ENCODE measurements at regions not wholly inside any gene's neighbourhood (a gene's known extent, or its start where the extent isn't known, plus 50 kb on each side); places are given as distances from the start of the nearest gene placed in this dataset.
"Not testable (repeated sequence)": the region's sequence is repeated elsewhere in the genome, so short reads cannot be mapped to it uniquely, and the experiment has no call there.

DNA sequence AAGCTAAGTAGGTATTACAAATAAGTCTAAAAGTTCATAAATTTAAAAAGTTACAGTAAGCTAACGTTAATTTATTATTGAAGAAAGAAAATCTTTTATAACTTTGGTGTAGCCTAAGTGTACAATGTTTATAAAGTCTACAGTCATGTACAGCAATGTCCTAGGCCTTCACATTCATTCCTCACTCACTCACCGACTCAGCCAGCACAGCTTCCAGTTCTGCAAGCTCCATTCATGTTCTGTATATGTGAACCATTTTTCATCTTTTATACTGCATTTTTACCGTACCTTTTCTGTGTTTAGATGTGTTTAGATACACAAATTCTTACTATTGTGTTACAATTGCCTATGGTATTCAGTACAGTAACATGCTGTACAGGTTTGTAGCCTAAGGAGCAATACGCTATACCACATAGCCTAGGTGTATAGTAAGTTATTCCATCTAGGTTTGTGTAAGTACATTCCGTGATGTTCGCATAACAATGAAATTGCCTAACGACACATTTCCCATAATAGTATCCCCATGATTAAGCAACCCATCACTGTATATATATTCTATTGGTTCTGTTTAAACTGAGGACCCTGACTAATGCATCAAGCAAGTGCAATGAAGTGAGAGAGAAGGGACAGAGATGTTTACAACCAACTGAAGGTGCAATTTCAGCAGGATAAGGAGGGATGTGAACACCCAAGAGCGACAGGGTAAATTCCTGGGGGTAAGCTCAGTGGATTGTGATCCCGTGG, 88.9 kb upstream of the TRIO start:
- no peak for DNase-seq

DNA sequence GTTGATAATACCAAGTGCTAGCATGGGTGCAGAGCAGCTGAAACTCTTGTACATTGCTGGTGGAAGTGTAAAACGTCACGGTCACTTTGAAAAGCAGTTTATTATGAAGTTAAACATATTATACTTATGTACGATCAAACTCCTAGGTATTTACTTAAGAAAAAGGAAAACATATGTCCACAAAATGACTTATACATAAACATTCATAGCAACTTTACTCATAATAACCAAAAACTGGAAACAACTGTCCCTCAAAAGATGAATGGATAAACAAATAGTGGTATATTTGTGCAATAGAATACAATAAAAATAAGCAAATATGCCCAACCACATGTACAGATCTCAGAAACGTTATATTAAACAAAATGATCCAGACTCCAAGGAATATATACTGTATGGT, 92.3 kb upstream of the TRIO start:
- DNase-seq = no peak

DNA sequence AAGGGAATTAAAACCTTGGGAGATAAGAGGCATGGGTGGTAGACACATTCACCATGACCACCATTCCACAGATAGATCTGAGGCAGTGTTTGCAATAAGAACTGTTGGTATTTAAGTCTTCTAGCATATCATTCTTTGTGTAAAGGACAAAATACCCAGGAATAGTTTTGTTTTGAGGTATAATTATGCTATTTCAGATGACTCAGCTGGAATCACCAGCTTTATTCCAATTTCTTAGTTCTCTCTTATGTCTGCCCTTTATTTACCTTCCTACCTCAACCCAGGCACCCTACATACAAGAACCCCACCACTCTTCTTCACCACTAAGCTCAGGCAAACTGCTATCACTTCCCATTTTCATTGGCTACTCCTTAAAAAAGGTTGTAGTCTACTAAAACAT, 94.7 kb upstream of the TRIO start:
- DNase-seq = no peak

DNA sequence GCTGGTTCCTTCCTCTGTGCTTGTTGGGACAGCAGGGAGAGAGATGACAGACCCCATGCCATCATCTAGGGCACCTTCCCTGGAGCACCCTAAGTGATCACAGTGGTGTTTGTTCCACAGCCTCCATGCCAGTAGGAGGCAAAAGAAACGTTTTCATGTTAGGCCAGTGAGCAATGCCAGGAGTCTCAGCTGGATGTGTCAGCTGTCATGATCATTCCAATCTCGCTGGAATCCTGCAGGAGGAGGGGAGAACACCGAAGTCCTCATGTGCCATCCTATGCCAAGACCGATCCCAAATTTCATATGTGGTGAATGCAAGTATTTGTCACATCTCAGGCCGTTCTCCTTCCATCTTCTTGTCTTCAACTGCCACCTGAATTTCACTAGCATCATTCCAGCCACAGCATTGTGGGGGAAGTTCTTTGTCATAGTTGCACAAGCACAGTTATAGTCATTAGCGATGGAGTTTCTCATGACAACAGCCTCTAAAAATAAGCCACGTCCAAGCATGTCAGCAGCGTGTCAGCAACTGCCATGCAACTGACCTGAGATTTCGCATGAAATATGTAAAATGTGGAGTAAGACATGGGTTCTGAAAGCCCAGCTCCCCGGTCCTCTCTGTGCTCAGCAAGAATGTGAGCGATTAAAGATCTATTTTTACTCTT, 97.2 kb upstream of the DNAH5 start:
- no peak for DNase-seq

DNA sequence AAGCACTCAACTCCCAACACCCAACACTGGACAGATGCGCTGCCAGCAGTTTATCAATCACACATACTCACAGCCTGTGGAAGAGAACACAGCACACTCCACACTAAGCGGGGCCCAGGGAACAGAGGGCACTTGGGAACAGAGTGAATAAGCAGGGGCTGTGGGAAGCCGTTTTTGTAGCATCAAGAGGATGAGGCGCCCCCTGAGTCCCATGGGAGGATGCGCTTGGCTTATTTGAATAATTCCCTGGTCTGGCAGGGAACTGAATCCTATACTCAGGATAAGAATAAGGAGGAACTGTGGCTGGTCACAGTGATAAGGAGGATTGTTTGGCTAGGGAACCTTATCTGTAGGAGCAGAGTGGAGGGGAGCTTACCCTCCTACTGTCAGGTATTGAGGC, 96.1 kb upstream of the DNAH5 start:
- no peak for DNase-seq

DNA sequence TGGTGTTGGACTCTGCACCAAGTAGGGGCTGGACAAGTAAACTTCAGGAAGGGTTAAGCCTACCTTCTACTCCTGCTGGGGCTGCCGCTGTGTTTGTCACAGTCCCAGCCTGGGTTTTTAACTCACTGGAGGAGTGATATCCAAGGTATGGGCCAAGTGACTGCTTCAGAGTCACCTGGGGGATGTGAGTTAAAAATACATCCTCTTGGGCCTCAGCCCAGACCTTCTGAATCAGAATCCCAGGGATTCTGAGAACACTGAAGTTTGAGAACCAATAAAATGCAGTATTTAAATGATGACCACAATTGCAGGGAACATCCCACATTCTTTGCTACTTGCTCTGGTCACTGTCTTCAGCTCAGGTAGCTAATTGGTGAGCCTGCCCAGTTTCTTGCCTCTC, 95.1 kb upstream of the DNAH5 start:
- DNase-seq = no peak

DNA sequence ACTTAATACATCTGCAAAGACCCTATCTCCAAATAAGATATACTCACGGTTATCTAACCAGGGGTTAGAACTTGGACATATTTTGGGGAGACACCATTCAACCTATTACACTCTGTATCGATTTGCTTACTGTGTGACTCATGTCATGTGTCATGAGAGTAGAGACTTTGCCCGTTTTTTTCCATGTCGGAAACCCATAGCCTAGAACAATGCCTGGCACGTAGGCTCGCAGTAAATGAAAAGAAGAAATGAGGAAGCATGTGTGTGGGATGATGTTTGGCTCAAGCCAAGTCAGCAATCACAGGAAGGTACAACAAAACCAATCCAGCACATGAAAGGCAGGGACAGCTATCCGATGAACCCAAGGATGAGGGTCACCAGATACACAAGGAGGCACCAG, 94.6 kb upstream of the DNAH5 start:
- no peak for DNase-seq

DNA sequence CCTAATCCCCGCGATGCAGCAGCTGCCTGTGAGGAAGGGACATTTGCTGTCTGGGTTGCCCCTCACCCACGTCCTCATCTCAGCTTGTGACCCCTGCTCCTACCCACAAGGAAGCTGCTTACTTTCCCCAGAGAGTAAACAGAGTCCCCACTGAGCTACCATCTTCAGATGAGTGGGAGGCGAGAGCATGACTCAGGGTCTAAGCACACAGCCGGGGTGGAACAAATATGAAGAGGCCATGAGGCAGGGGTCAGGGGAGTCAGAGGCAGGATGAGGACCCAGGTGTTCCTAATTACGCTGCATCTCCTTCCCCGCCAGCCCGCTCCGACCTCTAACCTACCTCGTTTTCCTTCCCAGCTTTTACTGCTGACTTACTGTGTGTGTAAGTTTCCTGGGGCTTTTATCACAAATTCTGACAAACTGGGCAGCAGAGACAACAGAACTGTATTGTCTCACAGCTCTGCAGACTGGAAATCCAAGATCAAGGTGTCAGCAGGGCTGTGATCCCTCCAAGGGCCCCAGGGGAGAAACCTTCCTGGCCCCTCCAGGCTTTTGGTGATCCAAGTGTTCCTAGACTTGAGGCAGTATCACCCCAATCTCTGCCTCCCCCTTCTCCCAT, 94.0 kb upstream of the DNAH5 start:
- no peak for DNase-seq

DNA sequence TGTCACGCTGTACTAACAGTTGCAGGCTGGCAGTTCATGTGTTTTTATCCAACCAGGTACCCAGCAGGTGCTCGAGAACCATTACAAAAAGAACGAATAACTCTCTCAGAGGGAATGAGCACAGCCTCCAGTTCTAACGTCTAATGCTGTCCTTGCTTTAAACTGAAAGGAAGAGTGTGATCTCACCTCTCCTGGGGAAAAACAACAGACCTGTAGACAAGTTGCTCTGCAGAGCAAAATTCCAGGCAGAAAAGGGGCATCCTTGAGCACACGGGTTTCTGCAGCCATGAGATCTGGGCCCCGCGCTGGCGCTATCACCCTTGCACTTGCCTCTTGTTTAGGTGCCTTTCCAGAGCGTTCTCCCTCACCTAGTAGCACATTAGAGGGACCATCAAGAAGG, 92.5 kb upstream of the DNAH5 start:
- no peak for DNase-seq

DNA sequence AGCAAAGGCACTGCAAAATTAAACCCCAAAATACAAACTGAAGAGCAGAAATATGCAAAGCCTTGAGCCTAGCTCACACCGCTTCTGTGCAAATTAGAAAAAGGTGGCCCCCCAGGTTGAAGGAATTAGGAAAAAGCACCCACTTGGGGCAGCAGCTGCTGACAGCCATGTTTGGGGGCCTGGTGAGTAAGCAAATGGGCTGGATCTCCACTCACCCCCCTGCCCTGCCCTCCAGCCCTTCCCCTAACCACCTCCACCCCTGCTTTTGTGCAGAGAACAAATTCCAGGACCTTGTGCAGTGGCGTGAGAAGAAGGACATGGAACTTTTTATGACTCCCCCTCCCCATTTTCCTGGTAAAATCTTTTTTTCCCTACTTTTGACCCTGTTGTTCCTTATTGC, 92.0 kb upstream of the DNAH5 start:
- no peak for DNase-seq

DNA sequence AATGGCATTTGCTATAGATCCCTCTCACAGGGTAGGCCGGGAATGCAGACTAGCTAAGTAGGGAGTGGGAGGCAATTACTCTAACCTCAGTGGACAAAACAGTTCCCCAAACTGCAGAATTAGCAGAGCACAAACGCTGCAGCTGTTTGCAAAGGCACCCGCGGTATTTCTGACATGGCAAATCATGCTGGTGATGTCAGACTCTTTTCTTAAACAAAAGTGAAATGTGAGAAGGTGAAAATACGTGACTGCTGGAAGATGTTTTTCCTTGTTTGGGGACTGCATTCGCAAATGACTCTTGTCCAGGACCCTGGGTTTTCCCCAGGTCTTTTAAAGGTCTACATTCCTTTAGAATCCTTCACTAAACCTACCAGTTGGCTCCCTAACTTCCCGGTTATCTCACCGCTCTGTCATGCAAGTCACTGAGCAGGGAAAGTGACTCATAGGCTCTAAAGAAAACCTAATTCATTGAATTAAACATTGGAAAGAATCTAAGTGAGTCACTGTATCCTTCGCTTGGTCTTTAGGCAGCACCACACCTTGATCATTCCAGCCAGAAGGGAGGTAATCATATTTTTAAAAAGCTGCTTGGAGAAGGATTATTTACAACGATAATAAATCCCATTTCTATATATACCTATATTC, 91.5 kb upstream of the DNAH5 start:
- peak; percentile 45 for DNase-seq

DNA sequence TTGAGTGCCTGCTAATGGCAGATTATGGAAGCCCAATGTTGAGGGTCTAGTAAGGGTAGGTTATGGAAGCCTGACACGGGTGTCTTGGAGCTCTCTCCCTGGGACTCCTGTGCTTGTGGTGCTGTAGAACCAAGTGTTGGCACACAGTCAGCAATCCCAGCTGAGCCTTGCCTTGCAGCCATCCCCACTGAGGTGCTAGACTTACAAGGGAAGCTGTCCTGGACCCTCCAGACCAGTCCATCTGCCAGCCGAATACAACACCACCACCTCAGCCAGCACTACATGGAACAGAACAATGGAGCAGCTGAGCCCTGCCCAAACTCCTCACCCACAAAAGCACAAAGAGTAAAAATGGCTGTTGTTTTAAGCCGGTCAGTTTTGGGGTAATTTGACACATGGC, 90.5 kb upstream of the DNAH5 start:
- no peak for DNase-seq

DNA sequence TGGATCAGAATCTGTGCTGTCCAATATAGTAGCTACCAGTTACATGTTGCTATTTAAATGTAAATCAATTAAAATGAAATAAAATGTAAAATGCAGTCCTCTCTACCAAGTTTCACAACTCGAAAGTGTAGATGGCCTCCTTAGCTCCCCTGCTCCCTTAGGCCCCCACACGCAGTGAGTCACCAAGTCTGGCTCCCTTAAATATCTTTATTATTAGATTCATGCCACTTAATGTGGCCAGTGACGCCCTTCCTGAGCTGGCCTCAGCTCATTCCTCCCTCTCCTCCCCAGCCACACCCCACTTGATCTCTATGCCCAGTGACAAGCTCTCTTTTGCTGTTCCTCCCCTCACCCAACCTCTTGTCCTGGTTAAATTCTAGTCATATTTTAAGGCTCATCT, 88.4 kb upstream of the DNAH5 start:
- no peak for DNase-seq

DNA sequence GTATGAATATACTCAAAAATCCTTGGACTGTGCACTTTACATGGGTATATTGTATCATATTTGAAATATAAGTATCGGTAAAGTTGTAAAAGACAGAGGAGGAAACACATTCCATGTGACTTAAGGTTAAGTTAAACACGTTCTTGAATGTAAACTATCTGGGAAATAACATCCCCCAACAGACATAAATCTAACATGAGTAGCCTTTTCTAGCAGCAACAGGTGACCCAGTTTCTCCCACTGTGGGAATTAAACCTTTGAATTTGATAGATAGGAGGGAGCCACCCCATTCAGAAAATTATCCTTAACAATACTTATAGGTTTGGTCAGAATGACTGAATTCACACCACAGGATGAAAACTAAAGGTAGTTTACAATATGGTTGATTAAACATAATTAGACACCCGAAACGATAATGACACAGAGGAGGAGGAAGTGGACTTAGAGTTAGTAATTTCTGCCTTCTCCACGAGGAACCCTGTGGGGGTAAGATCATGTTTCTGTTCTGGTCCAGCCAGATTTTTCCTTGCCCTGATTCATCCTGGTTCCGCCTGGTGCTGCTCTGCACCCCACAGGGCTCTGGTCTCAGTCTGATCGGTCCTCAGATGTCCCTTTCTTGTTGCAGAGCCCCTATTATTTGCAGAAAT, 84.6 kb upstream of the DNAH5 start:
- DNase-seq = no peak

DNA sequence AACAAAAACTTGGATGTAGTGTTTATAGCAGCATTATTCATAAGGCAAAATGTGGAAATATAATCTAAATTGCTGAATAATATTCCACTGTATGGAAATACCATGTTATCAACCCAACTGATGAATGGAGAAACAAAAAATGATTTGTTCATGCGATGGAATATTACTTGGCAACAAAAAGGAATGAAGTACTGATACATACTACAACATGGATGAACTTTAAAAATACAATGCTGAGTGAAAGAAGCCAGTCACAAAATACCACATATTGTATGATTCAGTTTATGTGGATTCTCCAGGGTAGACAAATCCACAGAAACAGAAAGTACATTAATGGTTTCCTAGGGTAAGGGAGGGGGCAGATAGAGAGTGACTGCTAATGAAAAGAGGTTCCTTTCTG, 83.7 kb upstream of the DNAH5 start:
- no peak for DNase-seq

DNA sequence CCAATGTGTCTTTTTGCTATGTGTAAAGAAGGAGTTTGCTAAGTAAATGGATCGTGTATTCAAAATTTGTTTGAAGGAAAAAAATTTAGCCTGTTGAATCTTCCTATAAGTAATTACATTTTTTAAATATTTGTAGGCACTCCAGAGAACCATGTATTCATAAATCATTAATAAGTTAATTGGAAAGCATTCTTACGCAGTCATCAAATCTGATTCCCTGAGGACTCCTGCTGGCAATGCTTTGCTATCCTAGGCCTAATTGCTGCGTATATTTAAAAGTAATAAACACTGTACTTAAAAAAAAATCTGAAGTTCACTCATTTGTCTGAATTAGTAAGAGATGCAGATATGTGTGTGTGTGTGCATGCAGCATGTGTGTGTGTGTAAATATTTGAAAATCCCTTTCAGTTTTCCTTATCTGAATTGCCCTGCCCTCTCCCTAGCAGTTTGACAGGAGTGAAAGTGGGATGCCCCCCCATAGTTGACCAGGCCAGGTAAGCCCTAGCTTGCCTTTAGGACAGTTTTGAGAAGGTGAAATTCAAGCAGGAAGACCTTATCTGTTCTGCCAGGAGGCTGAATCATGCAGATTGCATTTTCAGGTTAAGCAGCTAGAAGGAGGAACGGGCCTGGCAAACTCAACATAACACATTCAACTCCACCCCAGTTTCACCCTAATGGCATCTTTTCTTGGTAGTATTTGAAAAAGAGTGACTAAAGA, 81.2 kb upstream of the DNAH5 start:
- DNase-seq = no peak

DNA sequence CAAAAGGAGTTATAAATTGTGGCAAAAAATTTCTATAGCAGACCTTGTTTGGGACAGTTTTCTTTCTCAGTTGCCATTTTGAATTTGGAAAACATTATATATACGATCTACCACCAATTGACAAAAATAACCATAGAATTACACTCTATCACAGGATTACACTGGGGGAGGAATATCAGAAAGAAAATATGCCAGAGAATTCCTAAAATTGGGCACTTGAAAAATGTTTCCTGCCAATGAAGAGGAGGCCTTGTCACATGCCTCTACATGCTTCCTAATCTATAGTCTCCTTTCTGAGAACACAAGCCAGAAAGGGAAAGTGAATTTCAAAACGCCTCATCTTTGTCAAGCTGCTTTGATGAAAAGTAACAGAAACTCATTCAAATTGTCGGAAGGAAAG, 78.5 kb upstream of the DNAH5 start:
- DNase-seq = no peak

DNA sequence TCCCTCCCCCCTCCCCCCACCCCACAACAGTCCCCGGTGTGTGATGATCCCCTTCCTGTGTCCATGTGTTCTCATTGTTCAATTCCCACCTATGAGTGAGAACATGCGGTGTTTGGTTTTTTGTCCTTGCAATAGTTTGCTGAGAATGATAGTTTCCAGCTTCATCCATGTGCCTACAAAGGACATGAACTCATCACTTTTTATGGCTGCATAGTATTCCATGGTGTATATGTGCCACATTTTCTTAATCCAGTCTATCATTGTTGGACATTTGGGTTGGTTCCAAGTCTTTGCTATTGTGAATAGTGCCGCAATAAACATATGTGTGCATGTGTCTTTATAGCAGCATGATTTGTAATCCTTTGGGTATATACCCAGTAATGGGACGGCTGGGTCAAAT, 76.5 kb upstream of the DNAH5 start:
- DNase-seq = not testable (repeated sequence)

DNA sequence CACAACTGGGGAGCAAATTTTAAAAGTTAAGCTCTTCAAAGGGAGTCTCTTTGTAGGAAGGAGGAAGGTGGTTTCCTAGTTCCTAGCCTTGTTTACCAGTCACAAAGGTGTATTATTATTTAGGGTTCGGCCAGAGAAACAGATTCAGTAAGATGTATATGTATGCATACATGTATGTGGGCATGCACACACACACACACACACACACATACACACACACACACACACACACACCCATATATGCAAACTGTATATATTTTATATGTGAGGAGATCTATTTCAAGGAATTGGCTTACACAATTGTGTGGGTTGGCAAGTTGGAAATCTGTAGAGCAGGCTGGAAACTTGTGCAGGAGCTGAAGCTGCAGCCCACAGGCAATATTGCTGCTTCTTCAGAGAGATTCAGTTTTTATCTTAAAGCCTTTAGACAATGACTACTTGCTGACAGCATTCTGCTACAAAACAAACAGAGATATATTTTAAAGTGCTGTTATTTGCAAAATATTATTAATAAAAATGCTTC, 75.3 kb upstream of the DNAH5 start:
- DNase-seq = no peak

DNA sequence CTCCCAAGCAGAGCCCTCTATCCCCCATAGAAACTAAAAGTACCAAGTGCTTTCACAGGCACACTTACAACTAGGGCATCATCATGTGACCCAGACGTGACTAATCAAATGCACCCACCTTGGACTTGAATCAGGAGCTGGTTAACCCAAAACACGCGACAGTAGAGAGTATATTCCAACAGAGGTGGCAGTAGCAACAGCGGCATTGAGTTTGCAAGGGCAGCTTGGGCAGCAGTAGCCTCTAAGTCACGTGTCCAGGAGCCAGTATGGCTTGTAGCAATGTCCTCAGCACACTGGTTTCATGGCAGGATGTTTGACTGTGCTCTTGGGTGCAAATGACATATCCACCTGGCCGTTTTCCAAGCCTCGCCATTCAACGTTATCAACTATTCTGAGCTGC, 73.4 kb upstream of the DNAH5 start:
- no peak for DNase-seq

DNA sequence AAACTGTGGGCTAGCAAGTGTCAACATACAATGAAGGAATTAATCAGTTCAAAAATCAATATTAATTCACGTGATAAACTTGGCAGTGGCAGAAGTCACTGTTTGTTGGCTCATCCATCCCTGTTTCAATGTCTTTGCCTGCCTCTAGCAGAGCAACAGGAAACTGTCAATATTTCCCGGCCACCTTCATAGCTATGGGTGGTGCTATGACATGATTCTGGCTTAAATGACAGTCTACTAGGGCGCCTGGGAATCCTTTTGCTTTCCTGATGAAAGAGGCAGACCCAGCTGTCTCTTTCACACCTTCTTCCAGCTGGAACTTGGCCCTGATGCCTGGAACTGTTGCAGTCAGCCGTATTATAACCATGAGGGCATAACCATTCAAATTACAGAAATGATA, 72.1 kb upstream of the DNAH5 start:
- no peak for DNase-seq
